HG02884 (cell line): ENCODE measurements at regions not wholly inside any gene's neighbourhood (a gene's known extent, or its start where the extent isn't known, plus 50 kb on each side); places are given as distances from the start of the nearest gene placed in this dataset.
"Not testable (repeated sequence)": the region's sequence is repeated elsewhere in the genome, so short reads cannot be mapped to it uniquely, and the experiment has no call there.

Experiments
- ATAC-seq: cut with Tn5 transposase; IDR thresholded peaks from one replicate; pipeline ENCODE4 v1.9.1; 2021; ENCODE audit warnings: mild to moderate bottlenecking, moderate library complexity; ENCODE audit not compliant: unreplicated experiment

DNA sequence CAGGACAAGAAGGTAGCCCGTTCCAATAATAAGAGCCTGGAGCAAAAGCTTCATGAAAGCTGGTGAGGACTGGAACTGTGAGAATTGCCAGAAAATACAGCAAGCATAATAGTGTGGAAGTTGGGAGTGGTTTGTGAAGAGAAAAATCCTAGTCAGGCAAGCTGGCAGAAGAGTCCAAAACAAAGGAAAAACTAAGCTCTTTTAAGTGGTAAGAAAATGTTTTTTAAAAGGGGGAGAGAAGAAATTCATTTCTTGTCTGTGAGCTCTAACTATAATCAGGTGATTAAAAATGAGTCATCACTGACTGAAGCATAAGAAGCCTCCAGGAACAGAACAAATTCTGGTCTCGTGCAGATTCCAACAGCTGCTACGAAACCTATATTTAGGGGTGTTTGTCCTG lies 102.6 kb downstream of the CAAP1 start:
- ATAC-seq: no peak

DNA sequence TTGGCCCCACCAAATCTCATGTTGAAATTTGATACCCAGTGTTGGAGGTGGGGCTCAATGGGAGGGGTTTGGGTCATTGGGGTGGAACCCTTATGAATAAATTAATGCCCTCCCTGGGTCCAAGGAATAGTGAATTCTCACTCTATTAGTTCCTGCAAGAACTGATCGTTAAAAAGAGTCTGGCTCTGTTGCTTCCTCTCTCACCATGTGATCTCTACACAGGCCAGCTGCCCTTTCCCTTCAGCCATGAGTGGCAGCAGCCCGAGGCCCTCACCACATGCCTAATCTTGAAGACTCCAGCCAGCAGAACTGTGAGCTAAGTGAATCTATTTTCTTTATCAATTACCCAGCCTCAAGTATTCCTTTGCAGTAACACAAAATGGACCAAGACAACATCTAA lies 106.0 kb downstream of the CAAP1 start:
- ATAC-seq: no peak

- no peak for ATAC-seq
Measured at GRCh38 chr9:26782899-26783298, 109.7 kb downstream of the CAAP1 start.

GRCh38 chr9:26781906-26782305 lies 110.7 kb downstream of the CAAP1 start:
- ATAC-seq: no peak

DNA sequence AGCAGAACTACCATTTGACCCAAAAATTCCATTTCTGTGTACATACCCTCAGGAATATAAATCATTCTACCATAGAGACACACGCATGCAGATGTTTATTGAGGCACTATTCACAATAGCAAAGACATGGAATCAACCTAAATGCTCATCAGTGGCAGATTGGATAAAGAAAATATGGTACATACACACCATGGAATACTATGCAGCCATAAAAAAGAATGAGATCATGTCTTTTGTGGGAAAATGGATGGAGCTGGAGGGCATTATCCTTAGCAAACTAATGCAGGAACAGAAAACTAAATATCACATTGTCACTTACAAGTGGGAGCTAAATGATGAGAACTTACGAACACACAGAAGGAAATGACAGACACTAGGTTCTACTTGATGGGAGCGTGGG lies 112.3 kb downstream of the CAAP1 start:
- ATAC-seq: not testable (repeated sequence)

GRCh38 chr9:26779062-26779461 lies 113.5 kb downstream of the CAAP1 start:
- no peak for ATAC-seq

DNA sequence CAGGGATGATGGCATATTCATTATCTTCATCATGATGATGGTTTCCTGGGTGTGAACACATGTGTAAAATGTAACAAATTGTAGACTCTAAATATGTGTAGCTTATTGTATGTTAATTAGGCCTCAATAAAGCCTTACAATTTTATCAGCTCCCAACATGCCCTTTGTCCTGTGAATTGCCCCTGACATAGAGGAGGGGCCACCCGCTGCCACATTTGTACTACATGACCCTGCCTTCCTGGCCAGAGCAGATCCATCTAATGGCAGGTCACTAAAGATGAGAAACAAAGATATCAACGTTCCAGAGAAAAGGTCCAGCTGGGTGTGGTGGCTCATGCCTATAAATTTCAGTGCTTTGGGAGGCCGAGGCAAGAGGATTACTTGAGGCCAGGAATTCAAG lies 117.2 kb downstream of the CAAP1 start:
- no peak for ATAC-seq

DNA sequence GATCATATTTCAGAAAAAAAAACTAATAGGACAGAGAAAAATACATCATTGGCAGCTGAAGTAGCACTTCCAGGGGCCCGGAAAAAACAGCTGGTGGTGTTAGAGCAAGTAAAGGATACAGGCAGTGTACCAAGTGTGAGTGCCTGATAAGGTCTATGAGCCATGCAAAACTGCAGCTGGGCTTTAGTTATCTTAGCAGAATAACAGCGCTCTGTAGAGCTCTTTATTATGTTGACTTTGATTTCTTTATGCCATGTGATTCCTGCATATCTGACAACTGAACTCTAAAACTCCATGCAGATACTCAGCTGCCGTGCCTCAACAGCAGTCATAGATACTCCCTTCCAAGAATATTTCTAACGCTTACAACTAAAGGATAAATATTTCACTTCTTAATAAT lies 119.5 kb downstream of the CAAP1 start:
- no peak for ATAC-seq

GRCh38 chr9:26770821-26771220 lies 121.8 kb downstream of the CAAP1 start:
- ATAC-seq: no peak

DNA sequence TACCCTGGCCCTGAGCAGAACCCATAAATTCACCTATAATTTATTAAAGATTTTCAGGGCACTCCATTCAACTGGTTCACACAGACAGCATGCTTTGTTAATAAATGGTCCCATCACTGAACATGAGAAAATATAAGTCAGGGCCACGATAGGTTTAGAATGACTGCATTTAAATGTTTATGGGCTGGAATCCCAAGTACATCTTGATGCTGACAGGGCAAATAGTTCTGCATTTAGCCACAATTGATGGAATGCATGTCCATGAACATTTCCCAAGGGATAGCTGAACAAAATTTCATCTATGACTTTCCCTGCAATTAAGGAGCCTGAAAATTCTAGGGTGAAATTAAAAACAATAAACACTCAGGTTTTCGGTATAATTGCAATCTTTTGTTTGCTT lies 124.5 kb downstream of the CAAP1 start:
- no peak for ATAC-seq

GRCh38 chr9:26760675-26761074 lies 131.9 kb downstream of the CAAP1 start:
- ATAC-seq: no peak

- no peak for ATAC-seq
Measured at GRCh38 chr9:26758655-26759054, 133.9 kb downstream of the CAAP1 start.

- no peak for ATAC-seq
Measured at GRCh38 chr9:26756881-26757280, 135.7 kb downstream of the CAAP1 start.

GRCh38 chr9:26755476-26755875 lies 137.1 kb downstream of the CAAP1 start:
- no peak for ATAC-seq

DNA sequence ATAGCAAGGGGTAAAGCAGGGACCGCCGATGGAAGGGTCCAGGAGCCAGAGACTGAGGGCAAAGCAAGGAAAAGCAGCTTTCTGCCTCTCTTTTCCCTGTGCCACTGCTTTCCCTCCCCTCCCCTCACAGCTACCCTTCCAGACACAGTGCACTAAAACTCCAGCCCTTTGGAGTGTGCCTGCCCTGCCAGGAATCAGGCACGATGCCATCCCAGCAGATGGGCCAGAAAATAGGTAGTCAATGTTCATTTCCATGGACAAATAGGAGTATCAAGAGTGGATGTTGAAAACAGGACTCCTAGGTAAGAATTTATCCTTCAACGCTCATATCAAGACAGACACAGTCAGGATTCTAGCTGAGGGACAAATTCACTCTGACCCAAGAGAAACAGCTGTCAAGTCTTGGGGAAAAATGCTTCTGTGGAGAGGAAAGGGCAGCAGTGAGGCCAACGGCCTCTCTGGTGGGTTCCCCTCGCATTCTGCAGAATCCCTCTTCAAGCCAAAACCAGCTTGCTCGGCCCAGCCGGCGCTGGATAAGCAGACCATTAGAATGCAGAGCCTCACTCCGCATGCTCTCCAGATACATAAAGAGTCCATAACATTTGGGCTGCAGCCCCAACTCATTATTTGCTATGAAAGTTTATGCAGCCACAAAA lies 138.0 kb downstream of the CAAP1 start:
- ATAC-seq: no peak

DNA sequence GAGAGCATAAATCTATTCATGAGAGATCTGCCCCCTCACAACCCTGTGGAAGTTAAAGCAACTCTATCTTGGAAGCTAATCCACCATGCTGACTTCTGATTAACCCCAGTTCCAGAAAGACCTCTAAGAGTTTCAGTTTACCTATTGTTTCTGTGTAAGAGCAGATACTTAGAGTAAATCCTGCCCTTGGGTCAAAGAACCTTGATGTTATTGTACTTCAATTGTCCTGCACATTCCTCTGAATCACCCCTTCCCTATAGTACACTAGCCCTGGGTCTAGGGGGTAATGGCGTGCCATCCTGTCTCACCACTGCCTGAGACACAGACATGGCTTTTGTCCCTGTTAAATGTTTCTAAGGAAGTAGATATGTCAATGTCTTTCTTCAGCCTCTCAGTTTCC lies 138.6 kb downstream of the CAAP1 start:
- no peak for ATAC-seq

DNA sequence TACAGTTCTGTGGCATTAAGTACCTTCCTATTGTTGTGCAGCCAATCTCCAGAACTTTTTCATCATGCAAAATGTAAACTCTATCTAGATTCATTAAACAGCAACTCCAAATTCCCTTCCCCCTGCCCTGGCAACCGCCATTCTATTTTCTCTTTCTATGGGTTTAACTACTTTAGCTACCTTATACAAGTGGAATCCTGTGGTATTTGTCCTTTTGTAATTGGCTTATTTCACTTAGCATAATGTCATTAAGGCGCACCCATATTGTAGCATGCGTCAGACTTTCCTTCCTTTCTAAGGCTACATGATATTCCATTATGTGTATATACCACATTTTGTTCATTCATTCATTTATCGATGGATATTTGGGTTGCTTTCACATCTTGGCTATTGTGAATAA lies 142.4 kb downstream of the CAAP1 start:
- ATAC-seq: no peak

- no peak for ATAC-seq
Measured at GRCh38 chr9:26748449-26749058, 144.0 kb downstream of the CAAP1 start.

GRCh38 chr9:26747611-26748010 lies 145.0 kb downstream of the CAAP1 start:
- ATAC-seq: no peak

DNA sequence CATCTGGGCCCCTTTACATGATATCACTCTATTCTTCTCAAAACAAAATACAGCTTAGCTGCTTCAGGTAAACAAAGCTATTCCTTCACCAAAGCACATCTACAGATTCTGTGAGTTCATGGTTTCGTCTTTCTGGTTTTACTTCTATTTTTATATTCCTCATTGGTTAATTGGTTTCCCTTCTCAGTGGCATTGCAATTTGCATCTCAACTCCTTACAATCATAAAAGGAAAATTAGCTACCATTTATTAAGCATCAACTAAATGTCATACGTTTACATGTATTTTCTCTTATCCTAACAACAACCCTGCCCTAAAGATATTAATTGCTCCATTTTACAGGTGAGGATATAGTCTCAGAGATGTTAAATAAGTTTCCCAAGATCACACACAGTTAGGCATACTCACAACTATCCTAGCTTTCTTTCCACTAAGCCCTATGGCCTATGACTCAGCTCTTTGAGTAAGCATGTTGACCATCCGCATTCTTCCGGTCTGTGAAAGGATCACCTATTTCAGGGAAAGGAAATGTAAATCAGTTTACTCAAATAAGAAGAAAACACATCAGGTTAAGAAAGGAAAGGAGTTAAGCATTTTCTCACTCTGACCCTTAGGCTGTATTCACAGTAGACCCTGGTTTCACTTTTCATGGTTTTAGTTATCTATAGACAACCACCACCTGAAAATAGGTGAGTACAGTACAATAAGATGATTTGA lies 146.1 kb downstream of the CAAP1 start:
- peak; percentile 77 for ATAC-seq

DNA sequence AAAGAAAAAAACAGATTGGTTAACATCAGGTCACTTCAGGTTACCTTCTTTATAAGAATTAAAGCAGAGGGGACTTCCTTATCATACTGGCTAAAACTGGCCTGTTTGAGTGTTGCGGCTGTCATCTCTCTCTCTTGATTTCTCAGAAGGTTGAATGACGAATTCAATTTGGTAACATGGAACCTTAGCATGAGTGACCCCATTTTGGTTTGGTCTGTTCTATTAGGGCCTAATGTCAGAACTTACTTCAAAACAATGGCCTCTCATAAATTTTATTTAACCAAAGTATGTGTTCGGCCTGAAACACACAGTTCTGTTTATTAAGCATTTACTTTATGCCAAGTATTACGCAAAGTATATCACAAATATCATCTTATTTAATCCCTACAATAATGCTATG lies 147.5 kb downstream of the CAAP1 start:
- ATAC-seq: no peak

GRCh38 chr9:26744191-26744965 lies 148.2 kb downstream of the CAAP1 start:
- ATAC-seq: no peak
